Nucleus accumbens (tissue), 56 donors: ENCODE measurements at regions not wholly inside any gene's neighbourhood (a gene's known extent, or its start where the extent isn't known, plus 50 kb on each side); places are given as distances from the start of the nearest gene placed in this dataset.

ENCODE experiments used
- DNase-seq, 56 donors: peaks; one replicate each; lab custom pipeline; 2025; lab: John Stamatoyannopoulos, UW

- DNase-seq, result no peak
These were observed 241.2 kb upstream of the TNC start for GRCh38 chr9:115359017-115359780.

GRCh38 chr9:115360122-115360521 lies 242.2 kb upstream of the TNC start:
- no peak for DNase-seq

GRCh38 chr9:115362101-115362500 lies 244.1 kb upstream of the TNC start:
- no peak for DNase-seq

GRCh38 chr9:115362640-115363039 lies 244.7 kb upstream of the TNC start:
- no peak for DNase-seq

GRCh38 chr9:115364991-115365390 lies 247.0 kb upstream of the TNC start:
- DNase-seq, result no peak

- no peak for DNase-seq
These were observed 249.4 kb upstream of the TNC start for GRCh38 chr9:115367321-115367720.

- no peak for DNase-seq
These were observed 250.0 kb upstream of the TNC start for GRCh38 chr9:115367780-115368525.

GRCh38 chr9:115369322-115369957 lies 251.5 kb upstream of the TNC start:
- peak in 1 of 56 donors; percentile 2 for DNase-seq

- peak in 4 of 56 donors; percentile 1 to 31 (median 9) for DNase-seq
These were observed 255.2 kb upstream of the TNC start for GRCh38 chr9:115373000-115373709.

GRCh38 chr9:115373710-115374045 lies 255.7 kb upstream of the TNC start:
- no peak for DNase-seq

GRCh38 chr9:115374724-115375268 lies 256.8 kb upstream of the TNC start:
- DNase-seq, result no peak

GRCh38 chr9:115378241-115378640 lies 260.3 kb upstream of the TNC start:
- no peak for DNase-seq

GRCh38 chr9:115378758-115379157 lies 260.8 kb upstream of the TNC start:
- DNase-seq, result no peak

GRCh38 chr9:115379719-115380118 lies 261.8 kb upstream of the TNC start:
- no peak for DNase-seq

GRCh38 chr9:115382865-115383264 lies 264.9 kb upstream of the TNC start:
- DNase-seq, result no peak

GRCh38 chr9:115385383-115386122 lies 267.6 kb upstream of the TNC start:
- DNase-seq, result no peak

GRCh38 chr9:115386963-115387770 lies 269.2 kb upstream of the TNC start:
- no peak for DNase-seq

GRCh38 chr9:115391168-115391825 lies 273.3 kb upstream of the TNC start:
- no peak for DNase-seq
